Thoracic aorta (tissue), 2 donors: ENCODE measurements at regions not wholly inside any gene's neighbourhood (a gene's known extent, or its start where the extent isn't known, plus 50 kb on each side); places are given as distances from the start of the nearest gene placed in this dataset.

Source experiments
- ATAC-seq: fragments of 150-250 bp; one replicate; pipeline ENCODE4 v1.8.0; 2017; ENCODE audit warnings: low read depth; ENCODE audit not compliant: insufficient number of reproducible peaks, low FRiP score
- DNase-seq: peaks from one replicate; pipeline ENCODE4 v3.0.0-alpha.2; 2020; ENCODE audit warnings: low spot score
- H3K27ac ChIP-seq, 2 donors: fragments of 200-600 bp; sonication (generic); 1 replicate in 1 of 2; 2 replicates in 1 of 2; pipeline ENCODE4 v1.5.1; 2016; ENCODE audit warnings: mild to moderate bottlenecking in 2 of 2, moderate library complexity in 2 of 2
- H3K27me3 ChIP-seq: fragments of 200-600 bp; sonication (generic); replicated peaks from 2 replicates; pipeline ENCODE4 v1.6.0; 2016; ENCODE audit warnings: mild to moderate bottlenecking; ENCODE audit not compliant: insufficient read depth
- H3K36me3 ChIP-seq: fragments of 200-600 bp; sonication (generic); one replicate; pipeline ENCODE4 v1.5.1; 2016
- H3K4me1 ChIP-seq, 2 donors: fragments of 200-600 bp; sonication (generic); 1 replicate in 1 of 2; 2 replicates in 1 of 2; pipeline versions ENCODE4 v1.5.1 to v1.6.0; 2016; ENCODE audit warnings: low read depth in 2 of 2, mild to moderate bottlenecking in 1 of 2; ENCODE audit not compliant: control insufficient read depth in 1 of 2
- H3K4me3 ChIP-seq: fragments of 200-600 bp; sonication (generic); 2 replicates; pipeline ENCODE4 v1.5.1; 2016; ENCODE audit warnings: mild to moderate bottlenecking
- H3K9me3 ChIP-seq: fragments of 200-600 bp; sonication (generic); 2 replicates; pipeline ENCODE4 v1.5.1; 2016
- CTCF ChIP-seq: fragments of 200-600 bp; sonication (generic); IDR thresholded peaks from one replicate; pipeline ENCODE4 v1.5.1; 2019; ENCODE audit warnings: antibody characterized with exemption

- DNase-seq = no peak
- no peaks in the 10 kb centered on the region for H3K27me3 ChIP-seq
- H3K9me3 ChIP-seq = no peaks in the 10 kb centered on the region
- H3K4me1 ChIP-seq = no peaks in the 10 kb centered on the region
- no peaks in the 10 kb centered on the region for H3K36me3 ChIP-seq
- H3K27ac ChIP-seq = no peak overlapping the region
- no peak for ATAC-seq
- no peak overlapping the region for H3K4me3 ChIP-seq
- TF ChIP-seq CTCF = no peak
Measured at GRCh38 chr11:22466351-22466750, 128.2 kb downstream of the SLC17A6 start.

GRCh38 chr11:22465620-22466019 lies 127.4 kb downstream of the SLC17A6 start:
- Histone ChIP-seq H3K4me3 (no peak overlapping the region), H3K27me3 (no peaks in the 10 kb centered on the region), H3K36me3 (no peaks in the 10 kb centered on the region), H3K4me1 (no peaks in the 10 kb centered on the region), H3K27ac (no peak overlapping the region), H3K9me3 (no peaks in the 10 kb centered on the region)
- DNase-seq = no peak
- no peak for ATAC-seq
- no peak for TF ChIP-seq CTCF

GRCh38 chr11:22461626-22462025 lies 123.4 kb downstream of the SLC17A6 start:
- no peak for ATAC-seq

GRCh38 chr11:22460181-22460580 lies 122.0 kb downstream of the SLC17A6 start:
- no peak for DNase-seq
- H3K27ac ChIP-seq = no peak overlapping the region
- H3K9me3 ChIP-seq = no peaks in the 10 kb centered on the region
- TF ChIP-seq CTCF = no peak
- H3K4me1 ChIP-seq = no peaks in the 10 kb centered on the region
- ATAC-seq = no peak
- no peaks in the 10 kb centered on the region for H3K27me3 ChIP-seq
- H3K36me3 ChIP-seq = no peaks in the 10 kb centered on the region
- no peak overlapping the region for H3K4me3 ChIP-seq

More at GRCh38 chr11:22461626-22462025, 123.4 kb downstream of the SLC17A6 start:
- DNase-seq = no peak
- no peaks in the 10 kb centered on the region for H3K36me3 ChIP-seq
- no peak for TF ChIP-seq CTCF
- H3K27me3 ChIP-seq = no peaks in the 10 kb centered on the region
- H3K4me3 ChIP-seq = no peak overlapping the region
- no peak overlapping the region for H3K27ac ChIP-seq
- no peaks in the 10 kb centered on the region for H3K4me1 ChIP-seq
- no peaks in the 10 kb centered on the region for H3K9me3 ChIP-seq

GRCh38 chr11:22459048-22459447 lies 120.9 kb downstream of the SLC17A6 start:
- no peaks in the 10 kb centered on the region for H3K36me3 ChIP-seq
- H3K9me3 ChIP-seq = no peaks in the 10 kb centered on the region
- H3K4me1 ChIP-seq = no peaks in the 10 kb centered on the region
- DNase-seq = no peak
- no peak overlapping the region for H3K27ac ChIP-seq
- TF ChIP-seq CTCF = no peak
- no peak for ATAC-seq
- no peaks in the 10 kb centered on the region for H3K27me3 ChIP-seq
- no peak overlapping the region for H3K4me3 ChIP-seq
